HCT116 (cell line): ENCODE measurements at regions not wholly inside any gene's neighbourhood (a gene's known extent, or its start where the extent isn't known, plus 50 kb on each side); places are given as distances from the start of the nearest gene placed in this dataset.

Source experiments
- ATAC-seq: fragments of 200-7000 bp; cut with Tn5 transposase; 2 replicates; pipeline ENCODE4 v1.9.1; 2020; ENCODE audit warnings: mild to moderate bottlenecking, moderate library complexity
- BruUV-seq: library from RNA; stranded (reverse); fragments of 400-500 nt; replicated peaks from 2 replicates; lab custom pipeline; 2021; lab: Mats Ljungman, UMichigan
- CTCF ChIA-PET: fragments of 300-600 bp; sonication (Branson Sonifier 250); formaldehyde crosslinking; loops from one replicate; lab custom pipeline; 2021; ENCODE audit warnings: antibody characterized with exemption; lab: Charles Lee
- POLR2A ChIA-PET: fragments of 300-600, 350-600 bp; sonication (Branson Sonifier 250); formaldehyde crosslinking; loops from one replicate; lab custom pipeline; 2021; ENCODE audit warnings: antibody characterized with exemption; lab: Charles Lee
- RAD21 ChIA-PET, 2 experiments: fragments of 300-600 bp; sonication (Branson Sonifier 250); formaldehyde crosslinking; loops; one replicate each; lab custom pipeline; 2023; ENCODE audit warnings: low total read pairs in 2 of 2; ENCODE audit not compliant: uncharacterized antibody in 2 of 2, unreplicated experiment in 2 of 2, low non-redundant PET in 1 of 2; lab: Charles Lee
- DNase-seq: peaks from one replicate; pipeline ENCODE4 v3.0.0-alpha.2; 2010; ENCODE audit warnings: low read depth, low spot score
- H2AFZ ChIP-seq: fragments of 200-600 bp; shearing (Covaris generic), sonication (generic); 2 replicates; pipeline ENCODE4 v1.6.1; 2017; ENCODE audit warnings: low read depth, mixed run types, mixed read lengths, antibody characterized with exemption, low read length; ENCODE audit not compliant: poor library complexity, severe bottlenecking
- H3K27ac ChIP-seq: 2 replicates; pipeline ENCODE4 v1.5.1; 2012; ENCODE audit warnings: low read depth, low read length
- H3K27me3 ChIP-seq: fragments of 200-600 bp; sonication (generic); 2 replicates; pipeline ENCODE4 v1.6.1; 2016; ENCODE audit warnings: mixed run types, low read length, mixed read lengths; ENCODE audit not compliant: insufficient read depth
- H3K36me3 ChIP-seq, 2 experiments: fragments of 200-500 bp in 1 of 2; fragments of 200-600 bp in 1 of 2; sonication (Bioruptor generic) in 1 of 2; sonication (generic) in 1 of 2; 2 replicates each; pipeline versions ENCODE4 v1.5.1 to v1.6.1; 2014 to 2016; ENCODE audit warnings: low read length in 2 of 2, inconsistent platforms in 1 of 2, mixed read lengths in 1 of 2, mixed run types in 1 of 2; ENCODE audit not compliant: insufficient read depth in 2 of 2, control insufficient read depth in 1 of 2
- H3K4me1 ChIP-seq, 2 experiments: fragments of 200-600 bp in 1 of 2; sonication (generic) in 1 of 2; 2 replicates each; pipeline versions ENCODE4 v1.5.1 to v1.6.1; 2012 to 2017; ENCODE audit warnings: low read length in 2 of 2, inconsistent platforms in 1 of 2, mild to moderate bottlenecking in 1 of 2, mixed read lengths in 1 of 2, mixed run types in 1 of 2, moderate library complexity in 1 of 2; ENCODE audit not compliant: insufficient read depth in 2 of 2, control insufficient read depth in 1 of 2
- H3K4me2 ChIP-seq: fragments of 200-600 bp; sonication (generic); 2 replicates; pipeline ENCODE4 v1.6.1; 2017; ENCODE audit warnings: mixed run types, low read length, mixed read lengths
- H3K4me3 ChIP-seq, 2 experiments: fragments of 200-600 bp in 1 of 2; sonication (generic) in 1 of 2; replicated peaks in 1 of 2; 2 replicates each; pipeline ENCODE4 v1.5.1; 2011 to 2016; ENCODE audit warnings: low read length in 2 of 2, control low read depth in 1 of 2, low read depth in 1 of 2, mild to moderate bottlenecking in 1 of 2, mixed read lengths in 1 of 2, mixed run types in 1 of 2
- H3K79me2 ChIP-seq: fragments of 200-600 bp; sonication (generic); 2 replicates; pipeline ENCODE4 v1.6.1; 2017; ENCODE audit warnings: mild to moderate bottlenecking, mixed run types, low read length, moderate library complexity, mixed read lengths; ENCODE audit not compliant: insufficient read depth
- H3K9ac ChIP-seq: fragments of 200-600 bp; sonication (generic); 2 replicates; pipeline ENCODE4 v1.6.1; 2016; ENCODE audit warnings: low read length, mixed read lengths
- H3K9me2 ChIP-seq: fragments of 200-600 bp; sonication (generic), shearing (Covaris generic); 2 replicates; pipeline ENCODE4 v1.6.1; 2017; ENCODE audit warnings: mixed run types, mild to moderate bottlenecking, moderate library complexity; ENCODE audit not compliant: insufficient read depth
- H3K9me3 ChIP-seq, 2 experiments: fragments of 200-500 bp in 1 of 2; fragments of 200-600 bp in 1 of 2; sonication (Bioruptor generic) in 1 of 2; sonication (generic) in 1 of 2; 2 replicates each; pipeline ENCODE4 v1.6.1; 2014 to 2017; ENCODE audit warnings: low read length in 2 of 2, mixed read lengths in 2 of 2, inconsistent platforms in 1 of 2, low read depth in 1 of 2, mild to moderate bottlenecking in 1 of 2, mixed run types in 1 of 2, moderate library complexity in 1 of 2; ENCODE audit not compliant: control insufficient read depth in 1 of 2, insufficient read depth in 1 of 2
- H4K20me1 ChIP-seq: fragments of 200-600 bp; sonication (generic), shearing (Covaris generic); 2 replicates; pipeline ENCODE4 v1.6.1; 2017; ENCODE audit warnings: mixed run types, mild to moderate bottlenecking, moderate library complexity; ENCODE audit not compliant: insufficient read depth
- CEBPB ChIP-seq: IDR thresholded peaks from 2 replicates; pipeline ENCODE4 v1.6.1; 2012; ENCODE audit warnings: low read depth
- ELF1 ChIP-seq: IDR thresholded peaks from 2 replicates; pipeline ENCODE4 v1.6.1; 2012; ENCODE audit warnings: low read depth, borderline replicate concordance
- EZH2phosphoT487 ChIP-seq: fragments of 200-600 bp; IDR thresholded peaks from 2 replicates; pipeline ENCODE4 v1.6.1; 2018; ENCODE audit warnings: antibody characterized with exemption, borderline replicate concordance
- JUND ChIP-seq: IDR thresholded peaks from 2 replicates; pipeline ENCODE4 v1.6.1; 2012
- POLR2A ChIP-seq: IDR thresholded peaks from 2 replicates; pipeline ENCODE4 v1.7.0; 2011; ENCODE audit warnings: borderline replicate concordance; ENCODE audit not compliant: insufficient read depth, insufficient read length; ENCODE audit errors: extremely low read depth
- RAD21 ChIP-seq: IDR thresholded peaks from 2 replicates; pipeline ENCODE4 v1.6.1; 2012; ENCODE audit warnings: low read depth, mild to moderate bottlenecking
- SIN3A ChIP-seq: IDR thresholded peaks from 2 replicates; pipeline ENCODE4 v1.6.1; 2012; ENCODE audit warnings: low read depth
- intact Hi-C: fragments of 100-400 bp; cut with micrococcal nuclease; formaldehyde crosslinking; loops from 2 replicates; pipeline ENCODE4 v1.10.0; 2022
- TF ChIP-seq, protein P1 (sequence below): IDR thresholded peaks from 2 replicates; pipeline ENCODE4 v1.6.1; 2012; ENCODE audit warnings: low read depth
- TF ChIP-seq, protein P2 (sequence below): IDR thresholded peaks from 2 replicates; pipeline ENCODE4 v1.6.1; 2012

DNA sequence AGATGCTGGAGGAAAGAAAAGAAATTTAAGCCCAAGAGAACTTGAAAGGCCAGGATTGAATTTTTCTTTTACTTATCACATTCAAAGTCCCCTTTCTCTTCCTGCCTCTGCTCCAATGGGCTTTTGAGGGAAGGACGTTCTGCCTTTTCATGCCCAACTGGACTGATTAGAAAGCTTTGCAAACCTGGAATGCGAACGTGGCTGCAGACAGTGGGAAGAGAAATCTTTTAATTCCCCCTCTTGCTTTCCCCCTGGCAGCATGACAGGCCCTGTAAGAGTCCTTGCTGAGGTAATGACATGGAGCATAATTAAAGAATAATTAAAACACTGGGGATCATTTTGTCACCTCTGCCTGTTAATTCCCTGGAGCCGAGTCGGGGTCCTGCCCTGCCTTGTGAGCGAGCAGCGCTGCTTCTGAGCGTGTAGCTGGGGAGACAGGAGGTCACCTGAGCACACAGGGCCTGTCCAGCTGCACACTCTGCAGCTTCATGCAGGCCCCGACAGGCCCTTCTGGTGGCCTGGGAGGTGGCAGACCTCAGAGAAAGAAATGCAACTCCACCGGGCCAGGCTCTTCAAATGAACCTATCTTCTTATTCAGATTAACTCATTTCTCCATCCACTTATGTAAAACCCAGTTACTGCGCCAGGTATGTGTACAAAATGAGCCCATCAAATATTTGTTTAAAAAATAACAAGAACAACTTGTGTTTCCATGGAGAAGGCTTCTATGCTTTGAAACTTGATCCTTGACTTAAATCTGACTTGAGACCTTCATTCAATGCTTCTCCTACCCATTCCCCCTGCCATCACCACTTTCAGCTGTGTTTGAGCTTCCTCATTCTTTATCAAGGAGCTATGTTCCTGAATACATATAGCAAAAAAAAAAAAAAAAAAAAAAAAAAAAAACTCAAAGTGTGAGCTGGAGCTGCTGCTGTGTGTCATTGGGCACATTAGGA, 628.2 kb upstream of the CFAP20DC start:
- intact Hi-C loops = no loop called here
- H3K27ac ChIP-seq = no peak overlapping the region
- H3K27me3 ChIP-seq = peaks cover 31% of the 10 kb centered on the region; the same call in 1 of the 2 replicates
- no peak overlapping the region for H3K4me2 ChIP-seq
- no peak for TF ChIP-seq SIN3A
- TF ChIP-seq, protein P1, sequence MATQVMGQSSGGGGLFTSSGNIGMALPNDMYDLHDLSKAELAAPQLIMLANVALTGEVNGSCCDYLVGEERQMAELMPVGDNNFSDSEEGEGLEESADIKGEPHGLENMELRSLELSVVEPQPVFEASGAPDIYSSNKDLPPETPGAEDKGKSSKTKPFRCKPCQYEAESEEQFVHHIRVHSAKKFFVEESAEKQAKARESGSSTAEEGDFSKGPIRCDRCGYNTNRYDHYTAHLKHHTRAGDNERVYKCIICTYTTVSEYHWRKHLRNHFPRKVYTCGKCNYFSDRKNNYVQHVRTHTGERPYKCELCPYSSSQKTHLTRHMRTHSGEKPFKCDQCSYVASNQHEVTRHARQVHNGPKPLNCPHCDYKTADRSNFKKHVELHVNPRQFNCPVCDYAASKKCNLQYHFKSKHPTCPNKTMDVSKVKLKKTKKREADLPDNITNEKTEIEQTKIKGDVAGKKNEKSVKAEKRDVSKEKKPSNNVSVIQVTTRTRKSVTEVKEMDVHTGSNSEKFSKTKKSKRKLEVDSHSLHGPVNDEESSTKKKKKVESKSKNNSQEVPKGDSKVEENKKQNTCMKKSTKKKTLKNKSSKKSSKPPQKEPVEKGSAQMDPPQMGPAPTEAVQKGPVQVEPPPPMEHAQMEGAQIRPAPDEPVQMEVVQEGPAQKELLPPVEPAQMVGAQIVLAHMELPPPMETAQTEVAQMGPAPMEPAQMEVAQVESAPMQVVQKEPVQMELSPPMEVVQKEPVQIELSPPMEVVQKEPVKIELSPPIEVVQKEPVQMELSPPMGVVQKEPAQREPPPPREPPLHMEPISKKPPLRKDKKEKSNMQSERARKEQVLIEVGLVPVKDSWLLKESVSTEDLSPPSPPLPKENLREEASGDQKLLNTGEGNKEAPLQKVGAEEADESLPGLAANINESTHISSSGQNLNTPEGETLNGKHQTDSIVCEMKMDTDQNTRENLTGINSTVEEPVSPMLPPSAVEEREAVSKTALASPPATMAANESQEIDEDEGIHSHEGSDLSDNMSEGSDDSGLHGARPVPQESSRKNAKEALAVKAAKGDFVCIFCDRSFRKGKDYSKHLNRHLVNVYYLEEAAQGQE = no peak
- no peak for TF ChIP-seq EZH2phosphoT487
- TF ChIP-seq POLR2A = no peak
- no peak for TF ChIP-seq JUND
- TF ChIP-seq, protein P2, sequence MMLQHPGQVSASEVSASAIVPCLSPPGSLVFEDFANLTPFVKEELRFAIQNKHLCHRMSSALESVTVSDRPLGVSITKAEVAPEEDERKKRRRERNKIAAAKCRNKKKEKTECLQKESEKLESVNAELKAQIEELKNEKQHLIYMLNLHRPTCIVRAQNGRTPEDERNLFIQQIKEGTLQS = no peak
- no peak for TF ChIP-seq RAD21
- TF ChIP-seq CEBPB = no peak
- no peak for TF ChIP-seq ELF1
- H3K4me1 ChIP-seq = no peaks in the 10 kb centered on the region
- H3K4me3 ChIP-seq = no peak overlapping the region
- no peak for DNase-seq
- CTCF ChIA-PET = no interaction called here
- H3K79me2 ChIP-seq = no peaks in the 10 kb centered on the region
- H4K20me1 ChIP-seq = no peaks in the 10 kb centered on the region
- no TSS peak for BruUV-seq
- H3K9me2 ChIP-seq = no peaks in the 10 kb centered on the region
- H3K9ac ChIP-seq = no peak overlapping the region
- ATAC-seq = no peak
- H3K9me3 ChIP-seq = no peaks in the 10 kb centered on the region
- H3K36me3 ChIP-seq = no peaks in the 10 kb centered on the region
- RAD21 ChIA-PET = no interaction called here
- POLR2A ChIA-PET = no interaction called here
- no peak overlapping the region for H2AFZ ChIP-seq
